Lung (tissue), 11 donors: ENCODE measurements at regions not wholly inside any gene's neighbourhood (a gene's known extent, or its start where the extent isn't known, plus 50 kb on each side); places are given as distances from the start of the nearest gene placed in this dataset.

Source experiments
- ATAC-seq: fragments of 200-7000 bp; cut with Tn5 transposase; one replicate; pipeline ENCODE4 v1.9.1; 2020; ENCODE audit warnings: moderate number of reproducible peaks; ENCODE audit not compliant: insufficient read depth, low FRiP score
- DNase-seq, 3 donors: peaks; one replicate each; pipeline ENCODE4 v3.0.0-alpha.2; 2013 to 2017
- H3K27ac ChIP-seq, 2 donors: one replicate each; pipeline ENCODE4 v1.5.1; 2013; ENCODE audit warnings: mild to moderate bottlenecking in 2 of 2, moderate library complexity in 2 of 2, control low read depth in 1 of 2, inconsistent platforms in 1 of 2, low read depth in 1 of 2, low read length in 1 of 2
- H3K27me3 ChIP-seq, 3 donors: one replicate each; pipeline ENCODE4 v1.5.1; 2013; ENCODE audit warnings: low read length in 2 of 3; ENCODE audit not compliant: control insufficient read depth in 3 of 3, insufficient read depth in 3 of 3
- H3K36me3 ChIP-seq, 4 donors: one replicate each; pipeline ENCODE4 v1.5.1; 2013; ENCODE audit warnings: low read length in 4 of 4, mild to moderate bottlenecking in 1 of 4, moderate library complexity in 1 of 4; ENCODE audit not compliant: control insufficient read depth in 4 of 4, insufficient read depth in 4 of 4
- H3K4me1 ChIP-seq, 5 donors: one replicate each; pipeline ENCODE4 v1.5.1; 2013; ENCODE audit warnings: low read length in 5 of 5, mild to moderate bottlenecking in 2 of 5, moderate library complexity in 1 of 5; ENCODE audit not compliant: control insufficient read depth in 5 of 5, insufficient read depth in 5 of 5
- H3K4me3 ChIP-seq: one replicate; pipeline ENCODE4 v1.5.1; 2013; ENCODE audit warnings: mild to moderate bottlenecking, control low read depth, moderate library complexity
- H3K9ac ChIP-seq, 2 donors: one replicate each; pipeline ENCODE4 v1.5.1; 2013; ENCODE audit warnings: low read length in 2 of 2, control low read depth in 1 of 2; ENCODE audit not compliant: insufficient read depth in 1 of 2
- H3K9me3 ChIP-seq, 4 donors: one replicate each; pipeline ENCODE4 v1.5.1; 2013; ENCODE audit warnings: low read length in 3 of 4, mild to moderate bottlenecking in 1 of 4, moderate library complexity in 1 of 4; ENCODE audit not compliant: control insufficient read depth in 4 of 4, insufficient read depth in 3 of 4
- WGBS, 2 donors: extraction: QIAGEN DNeasy Blood & Tissue Kit; methylation state at CpG; one replicate each; pipeline ENCODE4 v1.1.7; 2013; 5-methylcytosine and 5-hydroxymethylcytosine counted together
- TF ChIP-seq, protein P1 (sequence below): IDR thresholded peaks from 2 replicates; pipeline ENCODE4 v1.5.1; 2012; ENCODE audit warnings: mild to moderate bottlenecking; ENCODE audit errors: control extremely low read depth, extremely low read depth
- donor health status: control.
- donor health status: control.
- donor health status: Bipolar disorder and iron deficiency.
- donor health status: healthy.
- donor health status: DM: yes; HTN: yes; CAD: no.

DNA sequence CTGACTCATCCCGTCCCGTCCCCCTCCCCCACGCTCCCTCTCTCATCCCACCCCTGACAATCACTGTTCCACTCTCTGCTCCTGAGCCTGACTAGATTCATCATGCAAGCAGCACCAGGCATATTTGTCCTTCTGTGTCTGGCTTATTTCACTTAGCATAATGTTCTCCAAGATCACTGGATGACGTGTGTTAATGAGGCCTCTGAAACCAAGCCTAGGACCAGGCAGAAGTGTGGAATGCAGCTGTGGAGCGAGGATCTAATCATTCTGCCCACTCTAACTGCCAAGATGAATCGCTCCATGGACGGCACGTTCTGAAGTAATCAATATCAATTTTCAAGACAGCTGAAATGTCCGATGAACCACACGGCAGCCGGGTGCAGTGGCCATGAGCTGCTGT, 122.4 kb upstream of the ZNF236 start:
- WGBS, 2 donors: 85 to 94% methylated on average over 11 of the region's 11 CpGs

DNA sequence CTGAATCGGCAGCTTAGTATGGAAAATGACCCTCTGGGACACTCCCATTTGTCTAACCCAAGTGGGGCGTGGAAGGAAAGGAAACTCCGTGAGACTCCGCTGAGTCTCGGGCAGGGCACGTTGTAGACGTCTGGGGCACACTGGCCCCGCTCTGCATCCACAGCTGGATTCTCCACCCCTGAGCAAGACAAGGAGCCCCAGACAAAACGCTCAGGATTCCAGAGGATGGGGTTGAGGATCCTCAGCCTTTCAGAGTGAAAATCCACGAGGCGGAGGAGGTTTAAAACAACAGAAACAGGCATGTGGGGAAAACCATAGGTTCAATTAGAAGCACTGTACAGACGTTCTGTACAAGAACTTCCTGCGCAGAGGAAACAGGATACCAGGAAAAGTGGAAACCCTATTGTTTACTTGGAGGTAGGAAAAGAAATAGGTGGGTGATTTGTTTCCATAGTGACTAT, 124.9 kb upstream of the ZNF236 start:
- WGBS, 2 donors: 8 to 10% methylated on average over 13 of the region's 13 CpGs
- Histone ChIP-seq H3K9ac (peak overlapping the region in 1 of 2 donors; percentile 68), H3K4me3 (no peak overlapping the region), H3K36me3 (no peaks in the 10 kb centered on the region), H3K27ac (no peak overlapping the region), H3K4me1 (peaks cover 0 to 8% (median 0%) of the 10 kb centered on the region in 5 donors), H3K9me3 (no peaks in the 10 kb centered on the region), H3K27me3 (no peaks in the 10 kb centered on the region)
- ATAC-seq: no peak
- TF ChIP-seq, protein P1, sequence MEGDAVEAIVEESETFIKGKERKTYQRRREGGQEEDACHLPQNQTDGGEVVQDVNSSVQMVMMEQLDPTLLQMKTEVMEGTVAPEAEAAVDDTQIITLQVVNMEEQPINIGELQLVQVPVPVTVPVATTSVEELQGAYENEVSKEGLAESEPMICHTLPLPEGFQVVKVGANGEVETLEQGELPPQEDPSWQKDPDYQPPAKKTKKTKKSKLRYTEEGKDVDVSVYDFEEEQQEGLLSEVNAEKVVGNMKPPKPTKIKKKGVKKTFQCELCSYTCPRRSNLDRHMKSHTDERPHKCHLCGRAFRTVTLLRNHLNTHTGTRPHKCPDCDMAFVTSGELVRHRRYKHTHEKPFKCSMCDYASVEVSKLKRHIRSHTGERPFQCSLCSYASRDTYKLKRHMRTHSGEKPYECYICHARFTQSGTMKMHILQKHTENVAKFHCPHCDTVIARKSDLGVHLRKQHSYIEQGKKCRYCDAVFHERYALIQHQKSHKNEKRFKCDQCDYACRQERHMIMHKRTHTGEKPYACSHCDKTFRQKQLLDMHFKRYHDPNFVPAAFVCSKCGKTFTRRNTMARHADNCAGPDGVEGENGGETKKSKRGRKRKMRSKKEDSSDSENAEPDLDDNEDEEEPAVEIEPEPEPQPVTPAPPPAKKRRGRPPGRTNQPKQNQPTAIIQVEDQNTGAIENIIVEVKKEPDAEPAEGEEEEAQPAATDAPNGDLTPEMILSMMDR: no peak
- peak; percentile 34 to 73 (median 62) for DNase-seq

More for the DNA sequence above, 122.4 kb upstream of the ZNF236 start:
- H3K4me1 ChIP-seq: peaks cover 0 to 8% (median 0%) of the 10 kb centered on the region in 5 donors
- H3K4me3 ChIP-seq: no peak overlapping the region
- no peaks in the 10 kb centered on the region for H3K9me3 ChIP-seq
- no peaks in the 10 kb centered on the region for H3K27me3 ChIP-seq
- TF ChIP-seq, protein P1: no peak
- DNase-seq (no peak), ATAC-seq (no peak)
- no peak overlapping the region for H3K27ac ChIP-seq
- H3K36me3 ChIP-seq: no peaks in the 10 kb centered on the region
- H3K9ac ChIP-seq: no peak overlapping the region

DNA sequence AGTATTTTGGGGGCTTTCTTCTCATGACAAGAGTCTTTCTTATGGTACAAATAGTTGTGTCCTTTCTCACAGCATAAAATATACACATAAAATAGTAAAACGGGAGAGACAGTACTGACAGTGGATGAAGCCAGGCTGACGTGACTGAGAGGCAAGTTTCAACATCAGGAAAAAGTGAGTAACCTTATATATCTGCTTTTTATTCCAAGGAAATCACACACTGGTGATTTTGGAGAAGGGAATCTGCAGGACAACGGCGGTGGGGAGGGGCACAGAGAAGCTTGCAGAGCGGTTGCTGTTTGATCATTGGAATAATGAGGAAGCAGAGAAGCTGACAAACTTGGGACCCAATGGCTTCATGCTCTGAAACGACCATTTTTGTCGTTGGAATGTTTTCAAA, 130.6 kb upstream of the ZNF236 start:
- Histone ChIP-seq H3K4me1 (peaks cover 0 to 6% (median 0%) of the 10 kb centered on the region in 5 donors), H3K4me3 (no peak overlapping the region), H3K9ac (no peak overlapping the region), H3K27me3 (peaks cover 0 to 13% (median 2%) of the 10 kb centered on the region in 3 donors), H3K9me3 (no peaks in the 10 kb centered on the region), H3K27ac (no peak overlapping the region), H3K36me3 (no peaks in the 10 kb centered on the region)
- ATAC-seq: no peak
- DNase-seq: no peak
- TF ChIP-seq, protein P1: no peak
- WGBS, 2 donors: 58 to 67% methylated on average over 7 of the region's 7 CpGs
